Nucleus accumbens (tissue), 56 donors: ENCODE measurements at regions not wholly inside any gene's neighbourhood (a gene's known extent, or its start where the extent isn't known, plus 50 kb on each side); places are given as distances from the start of the nearest gene placed in this dataset.
"Not testable (repeated sequence)": the region's sequence is repeated elsewhere in the genome, so short reads cannot be mapped to it uniquely, and the experiment has no call there.

Experiments used
- DNase-seq, 56 donors: peaks; one replicate each; lab custom pipeline; 2025; lab: John Stamatoyannopoulos, UW

- no peak for DNase-seq
Observed at GRCh38 chr6:51120016-51120415, 301.3 kb downstream of the TFAP2B start.

DNA sequence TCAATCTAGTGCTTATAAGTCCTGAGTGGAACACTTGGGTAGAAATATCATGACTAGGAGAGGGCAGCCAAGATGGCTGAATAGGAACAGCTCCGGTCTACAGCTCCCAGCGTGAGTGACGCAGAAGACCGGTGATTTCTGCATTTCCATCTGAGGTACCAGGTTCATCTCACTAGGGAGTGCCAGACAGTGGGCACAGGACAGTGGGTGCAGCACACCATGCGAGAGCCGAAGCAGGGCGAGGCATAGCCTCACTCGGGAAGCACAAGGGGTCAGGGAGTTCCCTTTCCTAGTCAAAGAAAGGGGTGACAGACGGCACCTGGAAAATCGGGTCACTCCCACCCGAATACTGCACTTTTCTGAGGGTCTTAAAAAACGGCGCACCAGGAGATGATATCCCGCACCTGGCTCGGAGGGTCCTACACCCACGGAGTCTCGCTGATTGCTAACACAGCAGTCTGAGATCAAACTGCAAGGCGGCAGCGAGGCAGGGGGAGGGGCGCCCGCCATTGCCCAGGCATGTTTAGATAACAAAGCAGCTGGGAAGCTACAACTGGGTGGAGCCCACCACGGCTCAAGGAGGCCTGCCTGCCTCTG lies 302.8 kb downstream of the TFAP2B start:
- DNase-seq: not testable (repeated sequence)

- DNase-seq: no peak
Observed at GRCh38 chr6:51129043-51129442, 310.4 kb downstream of the TFAP2B start.

GRCh38 chr6:51137777-51138176 lies 319.1 kb downstream of the TFAP2B start:
- DNase-seq: no peak

GRCh38 chr6:51139950-51140385 lies 321.3 kb downstream of the TFAP2B start:
- no peak for DNase-seq

GRCh38 chr6:51141080-51141479 lies 322.4 kb downstream of the TFAP2B start:
- DNase-seq: no peak

- DNase-seq: no peak
Observed at GRCh38 chr6:51147756-51148155, 329.1 kb downstream of the TFAP2B start.

DNA sequence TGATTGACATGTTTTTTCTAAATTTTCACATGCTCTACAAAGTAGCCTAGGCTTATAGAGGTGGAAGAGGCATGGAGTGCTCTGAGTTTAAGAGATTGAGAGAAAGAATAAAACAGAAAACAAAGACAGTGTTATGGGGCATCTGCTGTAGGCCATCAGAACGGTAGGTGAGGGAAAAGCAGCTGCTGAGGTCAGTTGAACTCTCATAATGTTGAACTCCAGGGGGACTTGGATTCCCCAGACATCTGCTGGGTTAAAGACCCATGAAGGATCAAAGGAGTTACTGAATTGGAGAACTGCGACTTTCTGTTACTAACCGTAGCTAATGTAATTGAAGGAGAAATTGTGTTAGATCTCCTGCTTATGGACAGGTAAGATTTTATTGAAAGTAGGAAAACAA lies 333.9 kb downstream of the TFAP2B start:
- no peak for DNase-seq

- no peak for DNase-seq
Observed at GRCh38 chr6:51153109-51153508, 334.4 kb downstream of the TFAP2B start.

- not testable (repeated sequence) for DNase-seq
Observed at GRCh38 chr6:51154925-51155324, 336.3 kb downstream of the TFAP2B start.

- not testable (repeated sequence) for DNase-seq
Observed at GRCh38 chr6:51159260-51159659, 340.6 kb downstream of the TFAP2B start.

- DNase-seq: no peak
Observed at GRCh38 chr6:51161752-51162151, 343.1 kb downstream of the TFAP2B start.

- no peak for DNase-seq
Observed at GRCh38 chr6:51163843-51164529, 345.3 kb downstream of the TFAP2B start.

GRCh38 chr6:51166914-51167313 lies 348.2 kb downstream of the TFAP2B start:
- DNase-seq: no peak

DNA sequence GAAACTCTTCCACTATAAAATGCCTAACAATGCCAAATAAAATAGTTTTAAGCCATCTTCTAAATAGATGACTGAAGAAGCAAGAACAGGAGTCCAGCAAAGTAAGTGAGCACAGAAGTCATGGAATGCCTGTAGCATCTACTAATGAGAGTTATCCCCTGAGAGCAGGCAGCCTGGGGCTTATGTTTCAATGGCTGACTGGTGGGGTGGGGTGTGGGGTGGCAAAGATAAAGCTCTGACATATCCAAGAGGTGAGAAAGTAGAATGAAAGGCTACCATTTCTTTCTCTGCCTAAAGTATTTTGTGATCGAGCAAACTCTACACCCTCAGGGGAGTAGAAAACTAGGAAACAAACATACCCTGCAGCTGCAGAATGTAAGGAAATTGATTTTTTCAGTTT lies 348.8 kb downstream of the TFAP2B start:
- no peak for DNase-seq

DNA sequence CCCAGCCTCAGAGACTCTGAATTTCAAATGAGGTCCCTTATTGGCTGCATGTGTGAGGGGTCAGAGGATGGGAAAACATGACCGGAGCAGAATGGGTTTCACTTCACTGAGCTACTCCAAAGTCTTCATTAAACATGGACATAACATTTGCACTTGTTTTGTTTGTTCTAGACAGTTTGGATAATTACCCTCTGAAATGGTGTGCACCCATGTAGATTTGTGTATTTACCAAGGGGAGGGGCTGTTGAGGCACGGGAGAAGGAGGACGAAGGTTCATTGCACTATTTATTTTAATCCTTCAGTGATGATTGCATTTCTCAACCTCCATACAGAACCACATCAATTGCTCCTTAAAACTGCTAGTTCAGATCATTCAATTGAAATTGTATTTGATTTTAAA lies 364.2 kb downstream of the TFAP2B start:
- DNase-seq: no peak

DNA sequence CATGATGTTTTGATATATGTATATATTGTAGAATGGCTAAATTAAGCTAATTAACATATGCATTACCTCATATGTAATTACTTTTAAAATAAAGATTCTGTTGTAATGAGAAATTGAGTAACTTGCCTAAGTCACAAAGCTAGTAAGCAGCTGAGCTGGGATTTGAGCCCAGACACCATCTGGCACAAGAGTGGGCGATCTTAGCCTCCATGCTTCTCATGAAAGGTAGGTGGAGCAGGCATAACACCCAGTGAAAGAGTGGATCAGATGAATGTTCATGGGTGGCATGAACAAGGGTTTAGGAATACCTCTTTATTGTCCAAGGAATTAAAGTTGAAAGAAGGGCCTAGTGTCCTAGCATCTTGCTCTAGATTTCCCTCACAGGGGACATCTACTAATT lies 365.4 kb downstream of the TFAP2B start:
- DNase-seq: no peak

- not testable (repeated sequence) for DNase-seq
Observed at GRCh38 chr6:51193163-51193562, 374.5 kb downstream of the TFAP2B start.

DNA sequence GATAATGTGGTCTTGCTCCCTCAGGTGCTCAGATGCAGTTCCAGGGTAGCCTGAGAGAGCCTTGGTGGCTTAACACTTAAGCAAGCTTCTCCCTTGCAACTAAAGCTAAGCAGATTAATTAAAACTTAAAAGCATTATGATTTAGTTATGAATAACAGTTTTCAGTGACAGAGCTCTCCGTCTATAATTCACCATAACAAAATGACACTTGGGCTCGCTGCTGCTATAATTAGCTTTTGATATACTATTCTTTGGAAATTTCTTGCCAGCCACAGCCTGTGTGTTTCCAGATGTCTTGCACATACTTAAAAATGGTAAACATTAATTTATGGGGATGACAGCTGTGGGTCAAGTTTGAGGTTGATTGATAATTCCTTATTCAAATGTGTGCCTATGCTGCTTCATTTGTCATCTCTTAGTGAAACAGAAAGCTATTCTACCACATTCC lies 380.5 kb downstream of the TFAP2B start:
- no peak for DNase-seq

- DNase-seq: no peak
Observed at GRCh38 chr6:51199733-51200260, 381.1 kb downstream of the TFAP2B start.

- DNase-seq: no peak
Observed at GRCh38 chr6:51200676-51201075, 382.0 kb downstream of the TFAP2B start.

GRCh38 chr6:51202653-51203052 lies 384.0 kb downstream of the TFAP2B start:
- not testable (repeated sequence) for DNase-seq
